ENCODE measurements at regions not wholly inside any gene's neighbourhood (a gene's known extent, or its start where the extent isn't known, plus 50 kb on each side); places are given as distances from the start of the nearest gene placed in this dataset.

- H3K27ac ChIP-seq: no peak overlapping the region
- intact Hi-C loops (cut with DNase I): no loop called here
- TF ChIP-seq POLR2A (IDR thresholded peaks at IDR 0.05): no peak
- TF ChIP-seq CTCF (IDR thresholded peaks at IDR 0.05): no peak
- no peak overlapping the region for H3K4me3 ChIP-seq
- H3K27me3 ChIP-seq: no peaks in the 10 kb centered on the region
- ATAC-seq (no peak), DNase-seq (no peak)
- H3K36me3 ChIP-seq: no peaks in the 10 kb centered on the region
- no peaks in the 10 kb centered on the region for H3K4me1 ChIP-seq
- WGBS, 4 donors: 70 to 78% (median 75%) methylated on average over 4 of the region's 4 CpGs
- no peaks in the 10 kb centered on the region for H3K9me3 ChIP-seq
Measured at GRCh38 chr3:6448011-6448410, 412.9 kb upstream of the GRM7 start.

GRCh38 chr3:6449099-6449498 is 411.8 kb upstream of the GRM7 start:
- WGBS, 4 donors: 56 to 75% (median 64%) methylated on average over 3 of the region's 3 CpGs
- no peaks in the 10 kb centered on the region for H3K36me3 ChIP-seq
- no peaks in the 10 kb centered on the region for H3K9me3 ChIP-seq
- H3K27me3 ChIP-seq: no peaks in the 10 kb centered on the region
- no peaks in the 10 kb centered on the region for H3K4me1 ChIP-seq
- no peak overlapping the region for H3K27ac ChIP-seq
- no peak for DNase-seq
- no peak for ATAC-seq
- TF ChIP-seq POLR2A (IDR thresholded peaks at IDR 0.05): no peak
- TF ChIP-seq CTCF (IDR thresholded peaks at IDR 0.05): no peak
- H3K4me3 ChIP-seq: no peak overlapping the region
- intact Hi-C loops (cut with DNase I): no loop called here

GRCh38 chr3:6452974-6453373 is 407.9 kb upstream of the GRM7 start:
- no peak for DNase-seq
- no peaks in the 10 kb centered on the region for H3K4me1 ChIP-seq
- H3K27ac ChIP-seq: no peak overlapping the region
- no peaks in the 10 kb centered on the region for H3K9me3 ChIP-seq
- intact Hi-C loops (cut with DNase I): no loop called here
- ATAC-seq: no peak
- H3K27me3 ChIP-seq: no peaks in the 10 kb centered on the region
- TF ChIP-seq CTCF (IDR thresholded peaks at IDR 0.05): no peak
- no peak for TF ChIP-seq POLR2A (IDR thresholded peaks at IDR 0.05)
- no peak overlapping the region for H3K4me3 ChIP-seq
- H3K36me3 ChIP-seq: no peaks in the 10 kb centered on the region
- WGBS, 4 donors: 66 to 73% (median 69%) methylated on average over 1 of the region's 1 CpG

DNA sequence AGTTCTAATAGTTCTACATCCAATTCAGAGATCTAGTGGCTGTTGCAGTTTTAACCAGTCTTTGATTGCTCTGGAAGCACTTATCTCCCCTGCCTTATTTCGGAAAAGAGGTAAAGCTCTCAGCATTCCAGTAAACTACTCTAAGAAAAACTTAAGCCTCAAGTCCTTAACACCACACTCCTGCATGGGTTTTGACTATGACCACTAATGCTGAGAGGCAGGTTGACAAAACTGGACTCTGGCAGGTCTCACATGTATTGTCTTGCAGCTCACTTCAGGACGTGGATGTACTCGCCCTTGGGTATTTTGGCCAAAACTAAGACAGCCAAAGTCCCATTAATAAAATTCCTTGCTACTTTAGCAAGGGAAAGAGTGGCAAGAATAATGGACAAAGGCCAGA is 405.9 kb upstream of the GRM7 start:
- TF ChIP-seq POLR2A (IDR thresholded peaks at IDR 0.05) (no peak), CTCF (IDR thresholded peaks at IDR 0.05) (no peak)
- H3K36me3 ChIP-seq: no peaks in the 10 kb centered on the region
- intact Hi-C loops (cut with DNase I): no loop called here
- no peaks in the 10 kb centered on the region for H3K27me3 ChIP-seq
- H3K4me1 ChIP-seq: no peaks in the 10 kb centered on the region
- H3K9me3 ChIP-seq: peaks cover 0 to 3% (median 0%) of the 10 kb centered on the region in 12 donors
- WGBS, 4 donors: 68 to 81% (median 75%) methylated on average over 3 of the region's 3 CpGs
- DNase-seq (no peak), ATAC-seq (no peak)
- no peak overlapping the region for H3K27ac ChIP-seq
- no peak overlapping the region for H3K4me3 ChIP-seq
